Mesendoderm (in vitro differentiated cells): ENCODE measurements at regions not wholly inside any gene's neighbourhood (a gene's known extent, or its start where the extent isn't known, plus 50 kb on each side); places are given as distances from the start of the nearest gene placed in this dataset.

Experiments
- DNase-seq: peaks from one replicate; pipeline ENCODE4 v3.0.0; 2013
- H2AK5ac ChIP-seq: 2 replicates; pipeline ENCODE4 v1.6.1; 2013; ENCODE audit warnings: low read length, inconsistent platforms
- H2BK120ac ChIP-seq: 2 replicates; pipeline ENCODE4 v1.6.1; 2013; ENCODE audit warnings: low read depth, mild to moderate bottlenecking, low read length, moderate library complexity, mixed read lengths
- H2BK15ac ChIP-seq: replicated peaks from 2 replicates; pipeline ENCODE4 v1.6.1; 2013; ENCODE audit warnings: low read depth, mild to moderate bottlenecking, moderate library complexity
- H2BK5ac ChIP-seq: 2 replicates; pipeline ENCODE4 v1.6.1; 2013; ENCODE audit warnings: low read length, inconsistent platforms
- H3K18ac ChIP-seq: 2 replicates; pipeline ENCODE4 v1.6.1; 2013; ENCODE audit warnings: mild to moderate bottlenecking, low read length, mixed read lengths
- H3K23ac ChIP-seq: one replicate; pipeline ENCODE4 v1.6.1; 2013; ENCODE audit warnings: low read length
- H3K27ac ChIP-seq: 2 replicates; pipeline ENCODE4 v1.5.1; 2013; ENCODE audit warnings: low read depth, mild to moderate bottlenecking, inconsistent platforms, low read length, moderate library complexity
- H3K27me3 ChIP-seq: 2 replicates; pipeline ENCODE4 v1.6.1; 2013; ENCODE audit warnings: low read length, control low read depth, mild to moderate bottlenecking, inconsistent platforms; ENCODE audit not compliant: insufficient read depth, poor library complexity
- H3K36me3 ChIP-seq: 2 replicates; pipeline ENCODE4 v1.6.1; 2013; ENCODE audit warnings: low read length, inconsistent platforms; ENCODE audit not compliant: control insufficient read depth, insufficient read depth
- H3K4ac ChIP-seq: one replicate; pipeline ENCODE4 v1.6.1; 2013; ENCODE audit warnings: low read depth, mild to moderate bottlenecking, low read length, moderate library complexity
- H3K4me1 ChIP-seq: 2 replicates; pipeline ENCODE4 v1.6.1; 2013; ENCODE audit warnings: low read depth, low read length, inconsistent platforms; ENCODE audit not compliant: control insufficient read depth
- H3K4me2 ChIP-seq: 2 replicates; pipeline ENCODE4 v1.6.1; 2013; ENCODE audit warnings: low read length
- H3K4me3 ChIP-seq: 2 replicates; pipeline ENCODE4 v1.5.1; 2013; ENCODE audit warnings: mild to moderate bottlenecking, low read length
- H3K56ac ChIP-seq: one replicate; pipeline ENCODE4 v1.6.1; 2013; ENCODE audit warnings: low read length
- H3K79me1 ChIP-seq: 2 replicates; pipeline ENCODE4 v1.6.1; 2013; ENCODE audit warnings: low read length, inconsistent platforms
- H3K79me2 ChIP-seq: 2 replicates; pipeline ENCODE4 v1.6.1; 2013; ENCODE audit warnings: mild to moderate bottlenecking, low read length; ENCODE audit not compliant: control insufficient read depth, insufficient read depth
- H3K9ac ChIP-seq: 2 replicates; pipeline ENCODE4 v1.6.1; 2013; ENCODE audit warnings: low read length, inconsistent platforms
- H4K5ac ChIP-seq: one replicate; pipeline ENCODE4 v1.6.1; 2013; ENCODE audit warnings: low read length
- H4K8ac ChIP-seq: one replicate; pipeline ENCODE4 v1.6.1; 2013; ENCODE audit warnings: low read depth, mild to moderate bottlenecking, control low read depth, low read length, moderate library complexity
- WGBS: extraction: QIAGEN DNeasy Blood & Tissue Kit; methylation state at CpG from one replicate; pipeline ENCODE4 v1.1.7; 2013; ENCODE audit warnings: low lambda C conversion rate, missing lambda C conversion rate; ENCODE audit not compliant: insufficient coverage; ENCODE audit errors: extremely low coverage; 5-methylcytosine and 5-hydroxymethylcytosine counted together

DNA sequence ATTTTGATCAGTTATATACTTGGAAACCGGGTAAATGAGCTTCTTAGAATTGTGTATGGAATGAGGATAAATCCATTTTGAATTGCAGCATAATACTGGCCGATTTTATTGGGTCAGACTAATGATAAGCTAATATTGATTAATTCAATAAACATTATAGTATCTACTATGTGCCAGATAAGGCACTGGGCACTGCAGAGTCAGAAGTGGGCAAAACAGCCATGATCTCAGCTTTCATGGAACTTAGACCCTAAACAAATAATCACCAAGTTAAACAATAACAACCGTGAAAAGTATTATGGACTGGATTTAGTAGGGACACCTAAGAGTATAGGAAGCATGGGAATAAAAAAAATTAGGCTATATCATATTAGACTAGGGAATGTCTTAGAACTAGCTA lies 297.0 kb upstream of the PKDCC start:
- no CpG with 5 or more reads among the region's 3 CpGs for whole genome bisulfite sequencing
- Histone ChIP-seq H3K79me1 (no peaks in the 10 kb centered on the region), H2BK5ac (no peak overlapping the region), H3K56ac (no peak overlapping the region), H2AK5ac (no peak overlapping the region), H3K36me3 (no peaks in the 10 kb centered on the region), H2BK120ac (no peak overlapping the region), H4K5ac (no peak overlapping the region), H3K27ac (no peak overlapping the region), H3K4me3 (no peak overlapping the region), H3K23ac (no peak overlapping the region), H3K4ac (no peak overlapping the region), H2BK15ac (no peak overlapping the region), H3K4me2 (no peak overlapping the region), H3K79me2 (no peaks in the 10 kb centered on the region), H3K9ac (no peak overlapping the region), H3K27me3 (no peaks in the 10 kb centered on the region), H4K8ac (no peak overlapping the region), H3K4me1 (no peaks in the 10 kb centered on the region), H3K18ac (no peak overlapping the region)
- DNase-seq = no peak

DNA sequence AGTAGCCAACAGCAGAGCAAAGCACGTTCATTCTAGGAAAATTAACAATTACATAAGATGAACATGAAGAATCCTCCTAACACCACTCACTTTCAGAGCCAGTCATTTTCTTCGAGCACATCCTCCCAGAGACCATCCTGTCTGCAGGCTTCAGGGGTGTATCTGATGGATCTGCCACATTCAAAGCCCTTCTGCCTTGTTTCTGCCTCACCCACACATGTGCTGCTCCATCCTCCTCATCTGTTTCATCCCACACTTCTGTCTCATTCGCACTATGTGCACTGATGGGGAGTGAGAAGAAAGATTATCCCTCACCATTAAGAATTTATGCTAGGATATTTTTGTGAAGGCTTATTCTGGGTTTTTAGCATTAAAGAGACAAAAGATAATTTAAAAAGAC lies 287.9 kb upstream of the PKDCC start:
- DNase-seq = no peak
- WGBS = no CpG with 5 or more reads among the region's 3 CpGs
- Histone ChIP-seq H3K79me2 (no peaks in the 10 kb centered on the region), H2BK5ac (no peak overlapping the region), H3K27me3 (no peaks in the 10 kb centered on the region), H3K9ac (no peak overlapping the region), H3K4me2 (no peak overlapping the region), H2BK15ac (no peak overlapping the region), H2AK5ac (no peak overlapping the region), H3K36me3 (no peaks in the 10 kb centered on the region), H3K79me1 (no peaks in the 10 kb centered on the region), H2BK120ac (no peak overlapping the region), H3K4me1 (no peaks in the 10 kb centered on the region), H4K8ac (no peak overlapping the region), H3K56ac (no peak overlapping the region), H4K5ac (no peak overlapping the region), H3K4me3 (no peak overlapping the region), H3K27ac (no peak overlapping the region), H3K18ac (no peak overlapping the region), H3K23ac (no peak overlapping the region), H3K4ac (no peak overlapping the region)

- no CpG with 5 or more reads among the region's 4 CpGs for WGBS
- peak; percentile 75 for DNase-seq
- H4K8ac ChIP-seq = no peak overlapping the region
- H3K4me2 ChIP-seq = no peak overlapping the region
- no peak overlapping the region for H2BK120ac ChIP-seq
- no peak overlapping the region for H3K4ac ChIP-seq
- no peak overlapping the region for H2AK5ac ChIP-seq
- no peak overlapping the region for H3K18ac ChIP-seq
- H2BK5ac ChIP-seq = no peak overlapping the region
- no peaks in the 10 kb centered on the region for H3K4me1 ChIP-seq
- no peaks in the 10 kb centered on the region for H3K79me2 ChIP-seq
- H3K9ac ChIP-seq = no peak overlapping the region
- no peak overlapping the region for H4K5ac ChIP-seq
- no peaks in the 10 kb centered on the region for H3K27me3 ChIP-seq
- H3K4me3 ChIP-seq = no peak overlapping the region
- H3K36me3 ChIP-seq = no peaks in the 10 kb centered on the region
- no peak overlapping the region for H3K27ac ChIP-seq
- no peak overlapping the region for H2BK15ac ChIP-seq
- no peak overlapping the region for H3K23ac ChIP-seq
- H3K56ac ChIP-seq = no peak overlapping the region
- no peaks in the 10 kb centered on the region for H3K79me1 ChIP-seq
Observed at GRCh38 chr2:41763141-41763540, 284.7 kb upstream of the PKDCC start.

GRCh38 chr2:41764131-41764530 lies 283.7 kb upstream of the PKDCC start:
- Histone ChIP-seq H3K27ac (no peak overlapping the region), H3K79me1 (no peaks in the 10 kb centered on the region), H4K5ac (no peak overlapping the region), H3K4me1 (no peaks in the 10 kb centered on the region), H3K4ac (no peak overlapping the region), H3K18ac (no peak overlapping the region), H4K8ac (no peak overlapping the region), H2BK5ac (no peak overlapping the region), H3K27me3 (no peaks in the 10 kb centered on the region), H2BK120ac (no peak overlapping the region), H3K4me3 (no peak overlapping the region), H3K9ac (no peak overlapping the region), H2AK5ac (no peak overlapping the region), H3K4me2 (no peak overlapping the region), H3K23ac (no peak overlapping the region), H3K56ac (no peak overlapping the region), H2BK15ac (no peak overlapping the region), H3K36me3 (no peaks in the 10 kb centered on the region), H3K79me2 (no peaks in the 10 kb centered on the region)
- WGBS = no CpG with 5 or more reads among the region's 1 CpG
- no peak for DNase-seq

- no CpG with 5 or more reads among the region's 2 CpGs for WGBS
- H3K79me1 ChIP-seq = no peaks in the 10 kb centered on the region
- H2BK120ac ChIP-seq = no peak overlapping the region
Observed at GRCh38 chr2:41764919-41765318, 282.9 kb upstream of the PKDCC start.

GRCh38 chr2:41768310-41768709 lies 279.5 kb upstream of the PKDCC start:
- H3K18ac ChIP-seq = peak overlapping the region; percentile 88
- no peak overlapping the region for H2AK5ac ChIP-seq
- peak overlapping the region; percentile 86 for H3K4ac ChIP-seq
- no CpG with 5 or more reads among the region's 6 CpGs for WGBS
- H2BK15ac ChIP-seq = no peak overlapping the region
- peak; percentile 57 for DNase-seq
- no peaks in the 10 kb centered on the region for H3K79me2 ChIP-seq
- H3K23ac ChIP-seq = no peak overlapping the region
- H3K27me3 ChIP-seq = no peaks in the 10 kb centered on the region
- no peak overlapping the region for H3K9ac ChIP-seq
- no peak overlapping the region for H3K4me3 ChIP-seq
- H2BK120ac ChIP-seq = no peak overlapping the region
- H3K36me3 ChIP-seq = no peaks in the 10 kb centered on the region
- H2BK5ac ChIP-seq = peak overlapping the region; percentile 32
- no peak overlapping the region for H3K27ac ChIP-seq
- no peak overlapping the region for H3K4me2 ChIP-seq
- H3K79me1 ChIP-seq = no peaks in the 10 kb centered on the region
- H4K8ac ChIP-seq = no peak overlapping the region
- H3K4me1 ChIP-seq = no peaks in the 10 kb centered on the region
- peak overlapping the region; percentile 46 for H3K56ac ChIP-seq
- H4K5ac ChIP-seq = peak overlapping the region; percentile 5

More at GRCh38 chr2:41764919-41765318, 282.9 kb upstream of the PKDCC start:
- Histone ChIP-seq H3K36me3 (no peaks in the 10 kb centered on the region), H3K9ac (no peak overlapping the region), H3K4me1 (no peaks in the 10 kb centered on the region), H3K56ac (no peak overlapping the region), H2AK5ac (no peak overlapping the region), H3K18ac (no peak overlapping the region), H3K4ac (no peak overlapping the region), H2BK15ac (no peak overlapping the region), H3K79me2 (no peaks in the 10 kb centered on the region), H4K5ac (no peak overlapping the region), H3K27ac (no peak overlapping the region), H3K23ac (no peak overlapping the region), H3K27me3 (no peaks in the 10 kb centered on the region), H2BK5ac (no peak overlapping the region), H3K4me3 (no peak overlapping the region), H3K4me2 (no peak overlapping the region), H4K8ac (no peak overlapping the region)
- DNase-seq = no peak
